ENCODE measurements at regions not wholly inside any gene's neighbourhood (a gene's known extent, or its start where the extent isn't known, plus 50 kb on each side); places are given as distances from the start of the nearest gene placed in this dataset.

- no peak for TF ChIP-seq CTCF (IDR thresholded peaks at IDR 0.05; ENCODE audit: low read depth, low read length)
- no peak for DNase-seq (ENCODE audit: low read depth in 1 of 2, low spot score in 1 of 2)
- Histone ChIP-seq H3K4me3 (no peak overlapping the region), H3K27me3 (no peaks in the 10 kb centered on the region), H3K36me3 (no peaks in the 10 kb centered on the region), H3K9me3 (ENCODE audit: low read depth) (no peaks in the 10 kb centered on the region), H3K27ac (peak overlapping the region; percentile 77), H3K4me1 (ENCODE audit: low read depth) (peaks cover 29% of the 10 kb centered on the region)
These were observed 207.2 kb downstream of the VAPA start for GRCh38 chr18:10121028-10121427.

- Histone ChIP-seq H3K27ac (peak overlapping the region; percentile 77), H3K4me3 (no peak overlapping the region), H3K4me1 (ENCODE audit: low read depth) (peaks cover 29% of the 10 kb centered on the region), H3K27me3 (no peaks in the 10 kb centered on the region), H3K9me3 (ENCODE audit: low read depth) (no peaks in the 10 kb centered on the region), H3K36me3 (no peaks in the 10 kb centered on the region)
- no peak for TF ChIP-seq CTCF (IDR thresholded peaks at IDR 0.05; ENCODE audit: low read depth, low read length)
- peak; percentile 77 to 86 for DNase-seq (ENCODE audit: low read depth in 1 of 2, low spot score in 1 of 2)
These were observed 208.1 kb downstream of the VAPA start for GRCh38 chr18:10121786-10122515.

- DNase-seq (ENCODE audit: low read depth in 1 of 2, low spot score in 1 of 2) = no peak
- Histone ChIP-seq H3K27me3 (no peaks in the 10 kb centered on the region), H3K27ac (peak overlapping the region; percentile 77), H3K36me3 (no peaks in the 10 kb centered on the region), H3K9me3 (ENCODE audit: low read depth) (no peaks in the 10 kb centered on the region), H3K4me3 (no peak overlapping the region), H3K4me1 (ENCODE audit: low read depth) (peaks cover 29% of the 10 kb centered on the region)
- TF ChIP-seq CTCF (IDR thresholded peaks at IDR 0.05; ENCODE audit: low read depth, low read length) = no peak
These were observed 209.5 kb downstream of the VAPA start for GRCh38 chr18:10122988-10123950.

- H3K36me3 ChIP-seq = no peaks in the 10 kb centered on the region
- H3K4me3 ChIP-seq = no peak overlapping the region
- no peak for DNase-seq (ENCODE audit: low read depth in 1 of 2, low spot score in 1 of 2)
- H3K9me3 ChIP-seq (ENCODE audit: low read depth) = no peaks in the 10 kb centered on the region
- peaks cover 34% of the 10 kb centered on the region for H3K4me1 ChIP-seq (ENCODE audit: low read depth)
- no peak for TF ChIP-seq CTCF (IDR thresholded peaks at IDR 0.05; ENCODE audit: low read depth, low read length)
- no peaks in the 10 kb centered on the region for H3K27me3 ChIP-seq
- no peak overlapping the region for H3K27ac ChIP-seq
These were observed 210.3 kb downstream of the VAPA start for GRCh38 chr18:10124071-10124470.

GRCh38 chr18:10124557-10124956 is 210.7 kb downstream of the VAPA start:
- Histone ChIP-seq H3K27ac (no peak overlapping the region), H3K4me1 (ENCODE audit: low read depth) (peaks cover 39% of the 10 kb centered on the region), H3K27me3 (no peaks in the 10 kb centered on the region), H3K36me3 (no peaks in the 10 kb centered on the region), H3K4me3 (no peak overlapping the region), H3K9me3 (ENCODE audit: low read depth) (no peaks in the 10 kb centered on the region)
- DNase-seq (ENCODE audit: low read depth in 1 of 2, low spot score in 1 of 2) = no peak
- TF ChIP-seq CTCF (IDR thresholded peaks at IDR 0.05; ENCODE audit: low read depth, low read length) = no peak

Measured in cardiac muscle cell (in vitro differentiated cells and primary cell).